GM06990 (cell line): ENCODE measurements at regions not wholly inside any gene's neighbourhood (a gene's known extent, or its start where the extent isn't known, plus 50 kb on each side); places are given as distances from the start of the nearest gene placed in this dataset.
A peak's percentile ranks its signal among the peaks of the same experiment; 100 is the strongest.

Source experiments
- DNase-seq: peaks from one replicate; pipeline ENCODE4 v3.0.0-alpha.2; 2011; ENCODE audit not compliant: insufficient read length; ENCODE audit errors: extremely low read depth
- H3K27me3 ChIP-seq: replicated peaks from 2 replicates; pipeline ENCODE4 v1.6.0; 2011; ENCODE audit warnings: low read length; ENCODE audit not compliant: control insufficient read depth, insufficient read depth
- H3K36me3 ChIP-seq: 2 replicates; pipeline ENCODE4 v1.5.1; 2011; ENCODE audit warnings: low read length; ENCODE audit not compliant: control insufficient read depth, insufficient read depth
- H3K4me3 ChIP-seq: replicated peaks from 2 replicates; pipeline ENCODE4 v1.5.1; 2011; ENCODE audit warnings: low read depth, mild to moderate bottlenecking, control low read depth, low read length
- TF ChIP-seq, protein P1 (sequence below): IDR thresholded peaks from 2 replicates; pipeline ENCODE4 v1.5.1; 2011; ENCODE audit warnings: low read length, control low read depth, mild to moderate bottlenecking, inconsistent platforms; ENCODE audit not compliant: insufficient read depth, poor library complexity, severe bottlenecking

DNA sequence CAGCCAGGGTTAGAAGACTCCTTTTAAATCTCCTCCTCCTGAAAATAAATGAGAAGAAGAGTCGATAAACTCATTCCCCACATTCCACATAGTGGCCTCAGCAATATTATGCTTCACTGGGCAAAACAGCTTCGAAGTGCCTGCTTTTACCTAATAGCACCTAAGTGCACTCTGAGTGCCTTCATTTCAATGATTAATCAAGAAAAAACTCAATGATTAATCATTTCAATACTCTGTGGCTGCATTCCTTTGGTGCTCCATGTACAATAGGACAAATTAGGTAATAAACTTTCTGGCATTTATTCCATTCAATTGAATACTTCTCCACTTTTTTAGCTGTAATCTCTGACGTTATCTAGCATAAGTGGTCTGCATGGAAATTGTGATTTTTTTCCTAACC is 174.6 kb downstream of the CCDC71L start:
- no peak overlapping the region for H3K4me3 ChIP-seq
- H3K36me3 ChIP-seq: no peaks in the 10 kb centered on the region
- H3K27me3 ChIP-seq: no peaks in the 10 kb centered on the region
- TF ChIP-seq, protein P1, sequence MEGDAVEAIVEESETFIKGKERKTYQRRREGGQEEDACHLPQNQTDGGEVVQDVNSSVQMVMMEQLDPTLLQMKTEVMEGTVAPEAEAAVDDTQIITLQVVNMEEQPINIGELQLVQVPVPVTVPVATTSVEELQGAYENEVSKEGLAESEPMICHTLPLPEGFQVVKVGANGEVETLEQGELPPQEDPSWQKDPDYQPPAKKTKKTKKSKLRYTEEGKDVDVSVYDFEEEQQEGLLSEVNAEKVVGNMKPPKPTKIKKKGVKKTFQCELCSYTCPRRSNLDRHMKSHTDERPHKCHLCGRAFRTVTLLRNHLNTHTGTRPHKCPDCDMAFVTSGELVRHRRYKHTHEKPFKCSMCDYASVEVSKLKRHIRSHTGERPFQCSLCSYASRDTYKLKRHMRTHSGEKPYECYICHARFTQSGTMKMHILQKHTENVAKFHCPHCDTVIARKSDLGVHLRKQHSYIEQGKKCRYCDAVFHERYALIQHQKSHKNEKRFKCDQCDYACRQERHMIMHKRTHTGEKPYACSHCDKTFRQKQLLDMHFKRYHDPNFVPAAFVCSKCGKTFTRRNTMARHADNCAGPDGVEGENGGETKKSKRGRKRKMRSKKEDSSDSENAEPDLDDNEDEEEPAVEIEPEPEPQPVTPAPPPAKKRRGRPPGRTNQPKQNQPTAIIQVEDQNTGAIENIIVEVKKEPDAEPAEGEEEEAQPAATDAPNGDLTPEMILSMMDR: no peak
- no peak for DNase-seq

DNA sequence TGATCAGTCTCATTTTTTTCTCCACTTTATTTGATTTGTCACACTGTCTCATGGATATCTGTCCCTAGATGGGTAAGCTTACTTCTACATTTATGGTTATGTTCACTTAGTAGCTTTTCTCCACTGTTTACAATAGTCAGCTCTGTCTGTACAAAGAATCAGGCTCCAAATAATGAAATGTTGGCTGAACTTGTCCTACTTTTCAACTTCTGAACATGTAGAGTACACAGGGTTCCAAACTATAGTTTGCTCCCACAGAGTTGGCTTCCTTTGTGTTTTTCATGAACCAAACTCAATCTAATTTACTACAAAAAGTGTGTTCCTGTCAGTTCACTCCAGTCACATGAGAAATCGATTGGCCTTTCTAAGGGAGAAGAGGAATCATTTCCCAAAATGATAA is 175.0 kb downstream of the CCDC71L start:
- TF ChIP-seq, protein P1: no peak
- no peaks in the 10 kb centered on the region for H3K27me3 ChIP-seq
- H3K4me3 ChIP-seq: no peak overlapping the region
- H3K36me3 ChIP-seq: no peaks in the 10 kb centered on the region
- DNase-seq: no peak

DNA sequence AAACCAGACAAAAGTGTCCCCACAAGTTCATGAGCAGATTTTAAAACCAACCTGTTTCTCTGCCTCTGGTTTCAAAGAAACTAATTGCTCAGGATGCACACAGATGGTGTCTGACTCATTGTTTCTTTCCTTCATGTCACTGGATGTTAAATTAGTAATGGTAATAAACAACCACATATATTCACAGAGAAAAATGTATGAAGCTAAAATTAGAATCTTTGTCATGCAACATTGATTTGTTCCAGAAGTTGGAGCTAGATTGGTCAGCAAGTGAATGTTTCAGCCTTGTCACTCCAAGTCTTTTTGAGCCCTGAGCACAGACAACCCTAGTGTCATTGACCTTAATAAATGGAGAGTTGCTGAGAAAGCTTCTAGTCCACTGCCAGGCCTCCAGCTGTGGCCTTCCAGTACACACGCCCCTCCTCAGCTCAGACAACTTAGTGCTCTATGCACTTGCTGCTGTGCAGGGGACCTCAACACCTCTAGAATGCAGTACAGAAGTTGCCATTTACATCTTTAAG is 175.9 kb downstream of the CCDC71L start:
- Histone ChIP-seq H3K27me3 (no peaks in the 10 kb centered on the region), H3K36me3 (no peaks in the 10 kb centered on the region), H3K4me3 (no peak overlapping the region)
- TF ChIP-seq, protein P1: no peak
- DNase-seq: peak; percentile 44

GRCh38 chr7:106484562-106484961 is 176.4 kb downstream of the CCDC71L start:
- TF ChIP-seq, protein P1: no peak
- no peak overlapping the region for H3K4me3 ChIP-seq
- H3K27me3 ChIP-seq: no peaks in the 10 kb centered on the region
- H3K36me3 ChIP-seq: no peaks in the 10 kb centered on the region
- no peak for DNase-seq

DNA sequence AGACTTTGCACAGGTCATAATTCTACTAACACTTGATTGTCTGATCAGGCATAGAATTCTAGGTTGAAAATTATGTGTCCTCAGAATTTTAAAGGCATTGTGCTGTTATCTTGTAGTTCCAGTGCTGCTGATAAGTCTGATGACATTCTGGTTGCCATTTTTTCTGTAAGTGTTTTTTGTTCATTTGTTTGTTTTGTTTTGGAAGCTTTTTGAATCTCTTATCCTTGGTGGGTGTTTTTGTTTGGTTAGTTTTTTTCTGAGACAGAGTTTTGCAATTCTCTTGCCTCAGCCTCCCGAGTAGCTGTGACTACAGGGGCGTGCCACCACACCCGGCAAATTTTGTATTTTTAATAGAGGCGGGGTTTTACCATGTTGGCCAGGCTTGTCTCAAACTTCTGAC is 178.9 kb downstream of the CCDC71L start:
- H3K36me3 ChIP-seq: no peaks in the 10 kb centered on the region
- no peak for DNase-seq
- no peak overlapping the region for H3K4me3 ChIP-seq
- TF ChIP-seq, protein P1: no peak
- no peaks in the 10 kb centered on the region for H3K27me3 ChIP-seq

DNA sequence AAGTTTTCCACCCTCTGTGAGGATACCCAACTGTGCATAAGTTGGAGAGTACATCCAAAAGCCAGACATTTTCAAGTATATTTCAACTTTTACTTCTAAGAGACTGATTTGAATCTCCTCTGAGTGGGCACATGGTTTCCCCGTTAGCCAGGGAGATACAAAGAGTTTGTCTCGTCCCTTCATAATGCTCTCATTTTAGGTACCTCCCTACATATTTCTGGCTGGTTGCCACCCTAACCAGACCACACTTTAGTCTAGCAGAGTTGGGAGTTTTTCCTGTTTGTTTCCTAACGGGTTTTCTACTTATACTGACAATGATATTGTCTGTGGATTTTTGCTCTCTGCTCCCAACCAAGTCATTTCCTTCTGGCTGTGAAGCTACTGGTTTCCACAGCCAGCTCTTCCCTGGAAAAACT is 180.3 kb downstream of the CCDC71L start:
- TF ChIP-seq, protein P1: no peak
- H3K36me3 ChIP-seq: no peaks in the 10 kb centered on the region

More for the DNA sequence above, 180.3 kb downstream of the CCDC71L start:
- no peak for DNase-seq
- Histone ChIP-seq H3K4me3 (no peak overlapping the region), H3K27me3 (no peaks in the 10 kb centered on the region)
